Esophagus muscularis mucosa (tissue), 4 donors: ENCODE measurements at regions not wholly inside any gene's neighbourhood (a gene's known extent, or its start where the extent isn't known, plus 50 kb on each side); places are given as distances from the start of the nearest gene placed in this dataset.

Experiments
- DNase-seq: peaks from one replicate; pipeline ENCODE4 v3.0.0-alpha.2; 2017; ENCODE audit errors: extremely low spot score
- H3K27ac ChIP-seq, 4 donors: fragments of 200-600 bp; sonication (generic); replicated peaks in 1 of 4; 1 replicate in 3 of 4; 2 replicates in 1 of 4; pipeline ENCODE4 v1.5.1; 2016 to 2019; ENCODE audit warnings: mild to moderate bottlenecking in 1 of 4
- H3K27me3 ChIP-seq, 4 donors: fragments of 200-600 bp; sonication (generic); one replicate each; pipeline versions ENCODE4 v1.5.1 to v1.6.0; 2016 to 2019
- H3K36me3 ChIP-seq, 4 donors: fragments of 200-600 bp; sonication (generic); one replicate each; pipeline ENCODE4 v1.5.1; 2016 to 2019
- H3K4me1 ChIP-seq, 4 donors: fragments of 200-600 bp; sonication (generic); one replicate each; pipeline ENCODE4 v1.5.1; 2016 to 2019
- H3K4me3 ChIP-seq, 4 donors: fragments of 200-600 bp; sonication (generic); 1 replicate in 2 of 4; 2 replicates in 2 of 4; pipeline ENCODE4 v1.5.1; 2016 to 2019; ENCODE audit warnings: mild to moderate bottlenecking in 4 of 4, moderate library complexity in 1 of 4
- H3K9me3 ChIP-seq, 4 donors: fragments of 200-600 bp; sonication (generic); 1 replicate in 3 of 4; 2 replicates in 1 of 4; pipeline ENCODE4 v1.5.1; 2016 to 2019
- EP300 ChIP-seq: sonication (generic); formaldehyde crosslinking; IDR thresholded peaks from one replicate; pipeline ENCODE4 v1.6.1; 2017; ENCODE audit warnings: antibody characterized with exemption
- POLR2A ChIP-seq: fragments of 450-650 bp; IDR thresholded peaks from one replicate; pipeline ENCODE4 v1.6.1; 2017; ENCODE audit warnings: antibody characterized with exemption, moderate library complexity, mild to moderate bottlenecking, low read depth
- POLR2AphosphoS5 ChIP-seq, 2 donors: sonication (generic); formaldehyde crosslinking; IDR thresholded peaks; one replicate each; pipeline ENCODE4 v1.6.1; 2017; ENCODE audit warnings: antibody characterized with exemption in 2 of 2
- WGBS: methylation state at CpG from one replicate; pipeline ENCODE4 v1.1.5; 2018; 5-methylcytosine and 5-hydroxymethylcytosine counted together
- intact Hi-C: fragments of 100-400 bp; cut with DNase I; formaldehyde crosslinking; loops from one replicate; pipeline ENCODE4 v1.15.1; 2023
- TF ChIP-seq, protein P1 (sequence below), 3 experiments: fragments of 200-600 bp in 2 of 3; fragments of 450-650 bp in 1 of 3; sonication (generic) in 2 of 3; IDR thresholded peaks; one replicate each; pipeline ENCODE4 v1.5.1; 2017 to 2019; ENCODE audit warnings: antibody characterized with exemption in 3 of 3, mild to moderate bottlenecking in 2 of 3, moderate library complexity in 1 of 3

DNA sequence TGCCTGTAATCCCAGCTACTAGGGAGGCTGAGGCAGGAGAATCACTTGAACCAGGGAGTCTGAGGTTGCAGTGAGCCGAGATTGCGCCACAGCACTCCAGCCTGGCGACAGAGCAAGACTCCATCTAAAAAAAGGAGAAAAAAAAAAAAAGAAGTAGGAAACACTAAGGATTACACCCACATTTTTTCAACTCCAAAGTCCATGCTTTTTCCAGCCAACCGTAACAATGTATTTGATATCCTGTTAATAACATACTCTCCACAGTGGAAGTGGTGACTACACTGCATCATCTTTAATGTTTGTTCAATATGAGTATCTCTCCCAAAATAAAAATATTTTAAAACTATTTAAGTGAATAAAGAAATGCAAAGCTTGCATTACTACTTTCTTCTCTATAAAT, 481.6 kb upstream of the ACVR2A start:
- WGBS, result 93% methylated on average over 4 of the region's 4 CpGs
- H3K9me3 ChIP-seq, result no peaks in the 10 kb centered on the region
- H3K27ac ChIP-seq, result no peak overlapping the region
- TF ChIP-seq, protein P1, sequence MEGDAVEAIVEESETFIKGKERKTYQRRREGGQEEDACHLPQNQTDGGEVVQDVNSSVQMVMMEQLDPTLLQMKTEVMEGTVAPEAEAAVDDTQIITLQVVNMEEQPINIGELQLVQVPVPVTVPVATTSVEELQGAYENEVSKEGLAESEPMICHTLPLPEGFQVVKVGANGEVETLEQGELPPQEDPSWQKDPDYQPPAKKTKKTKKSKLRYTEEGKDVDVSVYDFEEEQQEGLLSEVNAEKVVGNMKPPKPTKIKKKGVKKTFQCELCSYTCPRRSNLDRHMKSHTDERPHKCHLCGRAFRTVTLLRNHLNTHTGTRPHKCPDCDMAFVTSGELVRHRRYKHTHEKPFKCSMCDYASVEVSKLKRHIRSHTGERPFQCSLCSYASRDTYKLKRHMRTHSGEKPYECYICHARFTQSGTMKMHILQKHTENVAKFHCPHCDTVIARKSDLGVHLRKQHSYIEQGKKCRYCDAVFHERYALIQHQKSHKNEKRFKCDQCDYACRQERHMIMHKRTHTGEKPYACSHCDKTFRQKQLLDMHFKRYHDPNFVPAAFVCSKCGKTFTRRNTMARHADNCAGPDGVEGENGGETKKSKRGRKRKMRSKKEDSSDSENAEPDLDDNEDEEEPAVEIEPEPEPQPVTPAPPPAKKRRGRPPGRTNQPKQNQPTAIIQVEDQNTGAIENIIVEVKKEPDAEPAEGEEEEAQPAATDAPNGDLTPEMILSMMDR (IDR thresholded peaks at IDR 0.05), result no peak
- no peak overlapping the region for H3K4me3 ChIP-seq
- H3K27me3 ChIP-seq, result no peaks in the 10 kb centered on the region
- H3K36me3 ChIP-seq, result no peaks in the 10 kb centered on the region
- H3K4me1 ChIP-seq, result peaks cover 0 to 51% (median 32%) of the 10 kb centered on the region in 4 donors
- DNase-seq, result no peak
- intact Hi-C loops, result no loop called here

DNA sequence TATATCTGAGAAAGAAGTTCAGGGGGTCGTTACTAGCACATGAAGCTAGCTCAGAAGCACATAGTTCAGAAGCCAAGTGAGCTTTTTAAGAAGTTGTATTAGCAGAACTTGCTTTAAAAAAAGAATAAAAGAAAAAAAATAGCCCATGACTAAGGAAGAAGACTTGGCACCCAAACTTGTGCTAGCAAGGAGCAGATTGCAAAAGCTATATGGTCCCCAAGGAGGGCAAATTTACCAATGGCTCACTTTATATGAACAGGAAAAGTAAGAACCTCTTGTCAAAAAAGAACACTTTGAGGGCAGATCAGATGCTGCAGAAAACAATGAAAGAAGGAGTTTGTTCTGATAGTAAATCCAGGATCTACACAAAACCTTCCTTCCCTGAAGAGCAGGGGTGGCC, 486.5 kb upstream of the ACVR2A start:
- Histone ChIP-seq H3K9me3 (no peaks in the 10 kb centered on the region), H3K36me3 (no peaks in the 10 kb centered on the region), H3K4me3 (no peak overlapping the region), H3K27ac (no peak overlapping the region), H3K27me3 (no peaks in the 10 kb centered on the region), H3K4me1 (peaks cover 0 to 29% (median 10%) of the 10 kb centered on the region in 4 donors)
- TF ChIP-seq POLR2A, result no peak
- TF ChIP-seq, protein P1 (IDR thresholded peaks at IDR 0.05), result no peak
- no peak for TF ChIP-seq EP300
- no peak for TF ChIP-seq POLR2AphosphoS5 (IDR thresholded peaks at IDR 0.05)
- DNase-seq, result no peak
- intact Hi-C loops, result no loop called here
- 91% methylated on average over 1 of the region's 1 CpG for WGBS

DNA sequence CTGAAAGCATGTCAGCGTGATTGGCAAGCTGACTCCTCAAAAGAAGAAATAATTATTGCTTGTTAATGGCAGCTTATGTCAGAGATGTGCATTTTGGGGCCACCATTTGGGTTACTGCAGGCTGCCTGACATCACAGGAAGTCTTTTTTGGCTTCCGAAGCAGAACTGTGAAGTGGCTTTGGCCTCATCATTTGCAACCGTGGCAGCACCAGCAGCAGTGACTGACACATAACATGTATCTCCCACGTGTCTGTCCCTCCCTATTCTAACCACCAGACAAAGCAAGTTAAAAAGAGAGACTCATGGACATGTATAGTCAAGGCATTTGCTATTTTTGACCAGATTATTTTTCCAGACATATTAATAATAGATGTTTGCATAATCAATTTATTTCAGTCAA, 488.7 kb upstream of the ACVR2A start:
- TF ChIP-seq POLR2A (no peak), POLR2AphosphoS5 (IDR thresholded peaks at IDR 0.05) (no peak), EP300 (no peak)
- TF ChIP-seq, protein P1 (IDR thresholded peaks at IDR 0.05), result no peak
- Histone ChIP-seq H3K36me3 (no peaks in the 10 kb centered on the region), H3K4me3 (no peak overlapping the region), H3K27ac (no peak overlapping the region), H3K27me3 (no peaks in the 10 kb centered on the region), H3K4me1 (peaks cover 0 to 14% (median 1%) of the 10 kb centered on the region in 4 donors), H3K9me3 (no peaks in the 10 kb centered on the region)
- 81% methylated on average over 4 of the region's 4 CpGs for WGBS
- intact Hi-C loops, result no loop called here
- no peak for DNase-seq

DNA sequence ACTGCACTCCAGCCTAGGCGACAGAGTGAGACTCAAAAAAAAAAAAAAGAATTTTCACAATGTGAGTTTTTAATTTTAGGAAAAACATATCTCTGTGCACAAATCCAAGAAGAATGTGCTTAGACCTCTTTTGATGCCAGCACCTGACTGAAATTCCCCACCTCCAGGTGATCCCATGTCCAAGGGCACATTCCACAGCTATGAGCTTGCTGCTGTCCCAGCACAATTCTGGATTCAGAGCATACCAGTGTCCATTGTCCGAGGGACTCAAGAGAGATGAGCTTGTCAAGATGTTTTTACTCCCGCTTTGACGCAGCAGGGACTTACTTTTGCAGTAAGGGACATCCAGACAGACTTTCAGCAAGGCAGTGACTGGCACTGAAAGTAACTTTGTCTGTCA, 489.1 kb upstream of the ACVR2A start:
- no peaks in the 10 kb centered on the region for H3K36me3 ChIP-seq
- no peak for TF ChIP-seq EP300
- no peak for TF ChIP-seq POLR2AphosphoS5 (IDR thresholded peaks at IDR 0.05)
- TF ChIP-seq, protein P1 (IDR thresholded peaks at IDR 0.05), result no peak
- TF ChIP-seq POLR2A, result no peak

DNA sequence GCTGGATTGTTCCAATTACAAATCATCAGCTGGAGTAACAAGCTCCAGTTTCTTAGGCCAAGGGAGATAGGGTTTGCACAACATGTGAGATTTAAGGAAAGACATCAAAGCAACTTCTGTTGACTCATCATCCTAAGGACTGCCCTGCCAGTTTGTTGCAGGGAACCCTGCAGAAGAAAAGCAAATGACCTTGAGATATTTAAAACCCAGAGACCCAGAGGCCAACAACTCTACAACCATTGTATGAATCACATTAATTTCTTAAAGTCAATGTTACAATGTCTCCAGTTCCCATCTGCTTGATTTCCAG, 491.8 kb upstream of the ACVR2A start:
- no peak overlapping the region for H3K4me3 ChIP-seq

More for the DNA sequence above, 489.1 kb upstream of the ACVR2A start:
- Histone ChIP-seq H3K27me3 (no peaks in the 10 kb centered on the region), H3K27ac (no peak overlapping the region), H3K4me3 (no peak overlapping the region), H3K9me3 (no peaks in the 10 kb centered on the region), H3K4me1 (peaks cover 0 to 9% (median 0%) of the 10 kb centered on the region in 4 donors)
- DNase-seq, result no peak
- 86% methylated on average over 4 of the region's 4 CpGs for WGBS
- intact Hi-C loops, result no loop called here

More for the DNA sequence above, 491.8 kb upstream of the ACVR2A start:
- H3K27ac ChIP-seq, result no peak overlapping the region
- H3K9me3 ChIP-seq, result no peaks in the 10 kb centered on the region
- TF ChIP-seq POLR2AphosphoS5 (IDR thresholded peaks at IDR 0.05) (no peak), POLR2A (no peak), EP300 (no peak)
- TF ChIP-seq, protein P1 (IDR thresholded peaks at IDR 0.05), result no peak
- no peaks in the 10 kb centered on the region for H3K4me1 ChIP-seq
- intact Hi-C loops, result no loop called here
- DNase-seq, result no peak
- H3K36me3 ChIP-seq, result no peaks in the 10 kb centered on the region
- H3K27me3 ChIP-seq, result no peaks in the 10 kb centered on the region
